Activated naive CD8-positive, alpha-beta T cell treated with anti-CD3 and anti-CD28 coated beads, Interleukin-2, amount 50 U/mL, for 24 hours (primary cell): ENCODE measurements at regions not wholly inside any gene's neighbourhood (a gene's known extent, or its start where the extent isn't known, plus 50 kb on each side); places are given as distances from the start of the nearest gene placed in this dataset.
"Not testable (repeated sequence)": the region's sequence is repeated elsewhere in the genome, so short reads cannot be mapped to it uniquely, and the experiment has no call there.

Experiments
- ATAC-seq: fragments of 150-1000 bp; cut with Tn5 transposase; one replicate; pipeline ENCODE4 v1.10.0; 2021
- DNase-seq: peaks from one replicate; pipeline ENCODE4 v3.0.0; 2021
- H3K27ac Mint-ChIP-seq: one replicate; pipeline ENCODE4 v1.8.0; 2021; ENCODE audit warnings: mild to moderate bottlenecking, mixed read lengths
- H3K27me3 Mint-ChIP-seq: one replicate; pipeline ENCODE4 v1.8.0; 2021; ENCODE audit warnings: mixed read lengths
- H3K36me3 Mint-ChIP-seq: one replicate; pipeline ENCODE4 v1.8.0; 2021; ENCODE audit warnings: low read depth, mixed read lengths
- H3K4me1 Mint-ChIP-seq: one replicate; pipeline ENCODE4 v1.8.0; 2021; ENCODE audit warnings: mixed read lengths
- H3K4me3 Mint-ChIP-seq: one replicate; pipeline ENCODE4 v1.8.0; 2021; ENCODE audit warnings: mild to moderate bottlenecking, moderate library complexity, mixed read lengths
- H3K9me3 Mint-ChIP-seq: one replicate; pipeline ENCODE4 v1.8.0; 2021; ENCODE audit warnings: mixed read lengths

- Mint-ChIP-seq H3K27ac (no peak overlapping the region), H3K36me3 (no peaks in the 10 kb centered on the region), H3K4me1 (no peaks in the 10 kb centered on the region), H3K27me3 (no peaks in the 10 kb centered on the region), H3K4me3 (no peak overlapping the region), H3K9me3 (no peaks in the 10 kb centered on the region)
- no peak for DNase-seq
- no peak for ATAC-seq
Observed at GRCh38 chr3:5567113-5567512, 379.6 kb downstream of the EDEM1 start.

GRCh38 chr3:5568451-5568850, 380.9 kb downstream of the EDEM1 start:
- no peaks in the 10 kb centered on the region for H3K9me3 Mint-ChIP-seq

DNA sequence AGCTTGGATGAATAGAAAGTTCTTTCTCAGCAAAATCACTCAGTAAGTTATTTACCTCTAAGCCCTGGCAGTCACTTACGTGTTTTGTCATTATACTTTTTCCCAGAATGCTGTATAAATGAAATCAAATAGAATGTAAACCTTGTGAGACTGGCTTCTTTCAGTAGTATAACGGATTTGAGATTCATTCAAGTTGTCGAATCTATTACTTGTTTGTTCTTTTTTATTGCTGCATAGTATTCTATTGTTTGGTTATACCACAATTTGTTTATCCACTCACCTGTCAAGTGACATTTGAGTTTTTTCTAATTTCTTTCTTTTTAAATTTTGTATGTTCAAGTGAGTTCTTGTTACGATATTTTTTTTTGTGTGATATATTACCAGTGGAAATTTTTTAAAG, 381.6 kb downstream of the EDEM1 start:
- no peak for DNase-seq
- no peaks in the 10 kb centered on the region for H3K4me1 Mint-ChIP-seq
- H3K4me3 Mint-ChIP-seq = no peak overlapping the region
- no peak for ATAC-seq
- H3K27ac Mint-ChIP-seq = no peak overlapping the region
- H3K9me3 Mint-ChIP-seq = no peaks in the 10 kb centered on the region
- H3K36me3 Mint-ChIP-seq = no peaks in the 10 kb centered on the region
- no peaks in the 10 kb centered on the region for H3K27me3 Mint-ChIP-seq

More at GRCh38 chr3:5568451-5568850, 380.9 kb downstream of the EDEM1 start:
- no peak for DNase-seq
- no peak for ATAC-seq
- Mint-ChIP-seq H3K36me3 (no peaks in the 10 kb centered on the region), H3K27ac (no peak overlapping the region), H3K27me3 (no peaks in the 10 kb centered on the region), H3K4me3 (no peak overlapping the region), H3K4me1 (no peaks in the 10 kb centered on the region)

DNA sequence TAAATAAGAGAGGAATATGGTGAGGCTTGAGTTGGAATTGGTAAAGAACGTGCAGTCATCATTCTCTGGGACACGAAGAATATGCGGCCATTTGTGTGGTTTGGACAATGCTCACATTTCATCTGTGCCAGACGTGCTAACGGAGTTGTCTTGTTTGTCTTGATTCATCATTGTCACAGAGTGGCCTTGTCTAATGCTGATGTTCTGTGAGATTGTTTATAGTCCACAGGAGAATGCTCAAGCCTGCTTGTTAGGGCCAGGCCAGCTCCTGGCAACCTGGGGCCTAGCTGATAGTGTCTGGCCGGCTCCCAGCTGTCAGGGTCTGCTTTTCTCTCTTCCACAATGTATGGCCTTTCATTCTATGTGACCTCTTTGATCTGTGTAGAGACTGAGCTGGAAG, 384.7 kb downstream of the EDEM1 start:
- Mint-ChIP-seq H3K4me1 (no peaks in the 10 kb centered on the region), H3K27me3 (no peaks in the 10 kb centered on the region), H3K27ac (no peak overlapping the region), H3K36me3 (no peaks in the 10 kb centered on the region), H3K4me3 (no peak overlapping the region), H3K9me3 (no peaks in the 10 kb centered on the region)
- ATAC-seq (no peak), DNase-seq (no peak)

DNA sequence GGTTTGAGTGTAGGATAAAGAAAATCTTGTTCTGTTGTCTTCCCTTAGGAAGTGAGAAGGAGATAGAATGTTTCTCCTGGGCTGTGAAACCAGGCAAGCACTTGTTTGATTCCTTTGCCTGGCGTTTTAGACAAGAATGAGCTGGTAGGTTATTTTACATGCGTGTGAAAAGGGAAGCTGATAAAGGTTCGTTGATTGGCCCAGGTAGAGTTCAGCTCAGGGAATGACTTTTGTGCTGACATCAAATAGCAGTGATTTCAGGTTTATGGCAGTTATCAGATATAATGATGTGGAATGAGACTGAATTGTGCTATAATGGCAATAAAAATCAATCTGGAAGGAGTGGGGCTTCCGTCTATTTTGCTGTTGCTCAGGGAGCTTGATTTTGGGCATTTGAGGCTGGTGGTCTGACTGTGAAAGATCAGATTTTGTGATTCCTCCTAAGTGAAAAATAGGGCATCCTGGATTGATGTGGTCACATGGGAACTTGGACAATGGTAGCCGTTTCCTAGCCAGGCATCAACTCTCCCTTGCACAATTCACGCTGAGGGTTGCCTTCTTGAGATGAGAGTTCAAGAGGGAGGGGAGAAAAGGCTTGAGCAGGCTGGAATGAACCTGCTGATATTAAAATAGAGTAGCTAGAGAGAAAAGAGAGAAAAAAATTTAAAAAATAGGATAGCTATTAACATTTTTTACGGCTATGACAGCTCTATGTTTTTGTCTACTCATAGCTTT, 388.9 kb downstream of the EDEM1 start:
- DNase-seq = no peak
- Mint-ChIP-seq H3K9me3 (no peaks in the 10 kb centered on the region), H3K4me3 (no peak overlapping the region), H3K27ac (no peak overlapping the region), H3K27me3 (no peaks in the 10 kb centered on the region), H3K4me1 (no peaks in the 10 kb centered on the region), H3K36me3 (no peaks in the 10 kb centered on the region)
- no peak for ATAC-seq

DNA sequence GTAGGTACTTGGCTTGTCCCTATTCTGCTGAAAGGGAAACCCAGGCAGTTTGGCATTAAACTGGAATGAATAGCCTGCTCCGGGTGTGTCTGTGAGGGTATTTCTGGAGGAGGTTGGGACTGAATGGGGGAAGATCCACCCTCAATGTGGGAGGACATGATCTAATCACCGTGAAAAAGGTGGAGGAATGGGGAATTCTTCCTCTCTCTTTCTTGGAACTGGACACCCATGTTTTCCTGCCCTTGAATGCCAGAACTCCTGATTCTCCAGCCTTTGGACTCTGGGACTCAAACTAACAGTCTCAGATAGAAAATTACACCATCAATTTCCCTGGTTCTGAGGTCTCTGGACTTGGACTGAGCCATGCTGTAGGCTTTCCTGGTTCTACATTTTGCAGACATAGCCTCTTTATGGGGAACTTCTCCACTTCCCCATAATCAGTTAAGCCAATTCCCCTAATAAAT, 391.7 kb downstream of the EDEM1 start:
- Mint-ChIP-seq H3K9me3 (no peaks in the 10 kb centered on the region), H3K27ac (no peak overlapping the region), H3K36me3 (no peaks in the 10 kb centered on the region), H3K4me1 (no peaks in the 10 kb centered on the region), H3K4me3 (no peak overlapping the region), H3K27me3 (no peaks in the 10 kb centered on the region)
- DNase-seq (no peak), ATAC-seq (no peak)

GRCh38 chr3:5579946-5580345, 392.4 kb downstream of the EDEM1 start:
- Mint-ChIP-seq H3K9me3 (no peaks in the 10 kb centered on the region), H3K36me3 (no peaks in the 10 kb centered on the region), H3K27ac (no peak overlapping the region), H3K4me3 (no peak overlapping the region), H3K4me1 (no peaks in the 10 kb centered on the region), H3K27me3 (no peaks in the 10 kb centered on the region)
- DNase-seq (no peak), ATAC-seq (no peak)

GRCh38 chr3:5580826-5581225, 393.3 kb downstream of the EDEM1 start:
- Mint-ChIP-seq H3K27me3 (no peaks in the 10 kb centered on the region), H3K4me1 (no peaks in the 10 kb centered on the region), H3K27ac (no peak overlapping the region), H3K4me3 (no peak overlapping the region), H3K9me3 (no peaks in the 10 kb centered on the region), H3K36me3 (no peaks in the 10 kb centered on the region)
- no peak for ATAC-seq
- no peak for DNase-seq

DNA sequence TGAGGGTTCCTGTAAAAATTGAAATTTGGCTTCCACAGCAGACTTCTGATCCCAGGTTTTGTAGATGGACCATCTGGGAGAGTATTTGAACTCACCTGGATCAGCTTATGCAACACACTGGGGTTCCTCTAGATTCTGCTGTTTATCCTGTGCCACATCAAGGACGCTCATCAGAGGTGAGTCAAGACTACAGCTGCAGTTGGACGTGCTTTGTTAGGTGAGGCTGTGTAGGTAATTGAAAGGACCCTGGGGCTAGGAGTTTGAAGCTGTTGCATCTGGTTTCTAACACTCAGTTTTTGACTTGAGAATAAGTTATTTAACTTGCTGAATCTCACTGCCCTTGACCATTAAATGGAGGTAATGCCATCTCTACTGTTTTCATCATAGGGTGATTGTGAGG, 394.2 kb downstream of the EDEM1 start:
- H3K4me1 Mint-ChIP-seq = no peaks in the 10 kb centered on the region
- no peaks in the 10 kb centered on the region for H3K27me3 Mint-ChIP-seq
- H3K36me3 Mint-ChIP-seq = no peaks in the 10 kb centered on the region
- H3K4me3 Mint-ChIP-seq = no peak overlapping the region
- H3K27ac Mint-ChIP-seq = no peak overlapping the region
- DNase-seq (no peak), ATAC-seq (no peak)
- H3K9me3 Mint-ChIP-seq = no peaks in the 10 kb centered on the region

- Mint-ChIP-seq H3K4me1 (no peaks in the 10 kb centered on the region), H3K36me3 (no peaks in the 10 kb centered on the region), H3K27me3 (no peaks in the 10 kb centered on the region), H3K9me3 (no peaks in the 10 kb centered on the region), H3K27ac (no peak overlapping the region), H3K4me3 (no peak overlapping the region)
- ATAC-seq (no peak), DNase-seq (no peak)
Observed at GRCh38 chr3:5583920-5584319, 396.4 kb downstream of the EDEM1 start.

GRCh38 chr3:5585085-5585484, 397.6 kb downstream of the EDEM1 start:
- H3K36me3 Mint-ChIP-seq = no peaks in the 10 kb centered on the region
- H3K27ac Mint-ChIP-seq = no peak overlapping the region
- no peak for DNase-seq
- H3K4me1 Mint-ChIP-seq = no peaks in the 10 kb centered on the region
- no peaks in the 10 kb centered on the region for H3K9me3 Mint-ChIP-seq
- no peaks in the 10 kb centered on the region for H3K27me3 Mint-ChIP-seq
- no peak overlapping the region for H3K4me3 Mint-ChIP-seq
- ATAC-seq = no peak

- no peaks in the 10 kb centered on the region for H3K27me3 Mint-ChIP-seq
- DNase-seq (no peak), ATAC-seq (no peak)
- no peak overlapping the region for H3K4me3 Mint-ChIP-seq
- H3K36me3 Mint-ChIP-seq = no peaks in the 10 kb centered on the region
- no peak overlapping the region for H3K27ac Mint-ChIP-seq
- H3K9me3 Mint-ChIP-seq = peaks cover 15% of the 10 kb centered on the region
- H3K4me1 Mint-ChIP-seq = no peaks in the 10 kb centered on the region
Observed at GRCh38 chr3:5606884-5607472, 419.5 kb downstream of the EDEM1 start.

- H3K36me3 Mint-ChIP-seq = no peaks in the 10 kb centered on the region
- no peaks in the 10 kb centered on the region for H3K4me1 Mint-ChIP-seq
- H3K4me3 Mint-ChIP-seq = no peak overlapping the region
- DNase-seq (no peak), ATAC-seq (no peak)
- H3K27ac Mint-ChIP-seq = no peak overlapping the region
- no peaks in the 10 kb centered on the region for H3K27me3 Mint-ChIP-seq
- peaks cover 8% of the 10 kb centered on the region for H3K9me3 Mint-ChIP-seq
Observed at GRCh38 chr3:5607581-5607980, 420.1 kb downstream of the EDEM1 start.

DNA sequence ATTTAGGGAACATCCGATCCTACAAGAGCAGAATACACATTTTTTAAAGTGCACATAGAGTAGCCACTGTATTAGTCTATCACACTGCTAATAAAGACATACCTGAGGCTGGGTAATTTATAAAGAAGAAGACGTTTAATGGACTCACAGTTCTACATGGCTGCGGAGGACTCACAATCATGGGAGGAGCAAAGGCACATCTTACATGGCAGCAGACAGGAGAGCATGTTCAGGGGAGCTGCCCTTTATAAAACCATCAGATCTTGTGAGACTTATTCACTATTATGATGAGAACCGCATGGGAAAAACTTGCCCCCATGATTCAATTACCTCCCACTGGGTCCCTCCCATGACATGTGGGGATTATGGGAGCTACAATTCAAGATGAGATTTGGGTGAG, 421.5 kb downstream of the EDEM1 start:
- H3K4me3 Mint-ChIP-seq, H3K27me3 Mint-ChIP-seq, H3K9me3 Mint-ChIP-seq, H3K36me3 Mint-ChIP-seq, H3K27ac Mint-ChIP-seq, ATAC-seq, H3K4me1 Mint-ChIP-seq, DNase-seq: not testable (repeated sequence)

- Mint-ChIP-seq H3K27me3 (no peaks in the 10 kb centered on the region), H3K4me1 (no peaks in the 10 kb centered on the region), H3K4me3 (no peak overlapping the region), H3K27ac (no peak overlapping the region), H3K9me3 (no peaks in the 10 kb centered on the region), H3K36me3 (no peaks in the 10 kb centered on the region)
- no peak for ATAC-seq
- no peak for DNase-seq
Observed at GRCh38 chr3:5613599-5613998, 426.1 kb downstream of the EDEM1 start.
